Activated B cell treated with CpG ODN at 0.5 μM for 24 hours (primary cell): ENCODE measurements at regions not wholly inside any gene's neighbourhood (a gene's known extent, or its start where the extent isn't known, plus 50 kb on each side); places are given as distances from the start of the nearest gene placed in this dataset.

ENCODE experiments used
- ATAC-seq: fragments of 200-7000 bp; cut with Tn5 transposase; one replicate; pipeline ENCODE4 v1.10.0; 2021; ENCODE audit warnings: low read depth, mild to moderate bottlenecking, moderate library complexity
- CTCF ChIA-PET: fragments of 350-600 bp; sonication (Branson Sonifier 250); formaldehyde crosslinking; loops from one replicate; lab custom pipeline; 2021; ENCODE audit warnings: antibody characterized with exemption; lab: Charles Lee
- POLR2A ChIA-PET: fragments of 350-600 bp; sonication (Branson Sonifier 250); formaldehyde crosslinking; loops from one replicate; lab custom pipeline; 2021; ENCODE audit warnings: antibody characterized with exemption; lab: Charles Lee
- DNase-seq: peaks from one replicate; pipeline ENCODE4 v3.0.0; 2022
- H3K27ac Mint-ChIP-seq: one replicate; pipeline ENCODE4 v1.8.0; 2020; ENCODE audit warnings: mixed read lengths
- H3K27me3 Mint-ChIP-seq: one replicate; pipeline ENCODE4 v1.8.0; 2021; ENCODE audit warnings: mixed read lengths
- H3K36me3 Mint-ChIP-seq: one replicate; pipeline ENCODE4 v1.8.0; 2021; ENCODE audit warnings: low read depth, mixed read lengths
- H3K4me1 Mint-ChIP-seq: one replicate; pipeline ENCODE4 v1.8.0; 2021; ENCODE audit warnings: mixed read lengths
- H3K4me3 Mint-ChIP-seq: one replicate; pipeline ENCODE4 v1.8.0; 2020; ENCODE audit warnings: mild to moderate bottlenecking, mixed read lengths
- H3K9me3 Mint-ChIP-seq: one replicate; pipeline ENCODE4 v1.8.0; 2020; ENCODE audit warnings: mixed read lengths
- CTCF ChIP-seq: fragments of 200-600 bp; IDR thresholded peaks from one replicate; pipeline ENCODE4 v1.8.0; 2022; ENCODE audit warnings: antibody characterized with exemption, mild to moderate bottlenecking
- intact Hi-C: fragments of 100-400 bp; cut with micrococcal nuclease; formaldehyde crosslinking; loops from one replicate; pipeline ENCODE4 v1.15.1; 2024

GRCh38 chr11:45463541-45463940 lies 177.4 kb upstream of the SYT13 start:
- ChIA-PET CTCF (no interaction called here), POLR2A (no interaction called here)
- DNase-seq, result no peak
- Mint-ChIP-seq H3K36me3 (no peaks in the 10 kb centered on the region), H3K9me3 (no peaks in the 10 kb centered on the region), H3K4me3 (no peak overlapping the region), H3K4me1 (no peaks in the 10 kb centered on the region), H3K27ac (no peak overlapping the region), H3K27me3 (no peaks in the 10 kb centered on the region)
- no peak for TF ChIP-seq CTCF
- no peak for ATAC-seq
- intact Hi-C loops, result no loop called here

GRCh38 chr11:45461514-45461913 lies 175.4 kb upstream of the SYT13 start:
- Mint-ChIP-seq H3K27me3 (no peaks in the 10 kb centered on the region), H3K4me3 (no peak overlapping the region), H3K4me1 (no peaks in the 10 kb centered on the region), H3K36me3 (no peaks in the 10 kb centered on the region), H3K27ac (no peak overlapping the region), H3K9me3 (no peaks in the 10 kb centered on the region)
- intact Hi-C loops, result no loop called here
- DNase-seq, result no peak
- no peak for ATAC-seq
- POLR2A ChIA-PET, result no interaction called here
- no peak for TF ChIP-seq CTCF
- CTCF ChIA-PET, result no interaction called here

DNA sequence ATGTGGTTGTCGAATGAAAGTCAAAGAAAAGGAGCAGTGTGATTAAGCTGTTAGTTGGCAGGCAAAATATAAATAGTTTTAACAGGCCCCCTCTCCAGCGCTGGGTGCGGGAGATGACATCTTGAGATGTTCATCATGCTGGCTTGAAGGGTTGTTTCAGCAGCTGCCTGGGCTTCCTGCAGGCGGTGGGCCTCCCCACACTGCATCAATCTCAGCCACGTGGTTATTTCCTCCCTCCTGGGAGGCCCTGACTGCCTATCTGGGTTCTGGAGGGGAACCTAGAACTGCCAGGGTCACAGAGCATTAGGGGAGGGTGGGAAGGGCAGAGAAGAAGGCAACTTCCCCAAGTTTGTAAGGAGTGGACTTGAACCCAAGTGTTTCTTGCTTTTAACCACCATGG lies 173.3 kb upstream of the SYT13 start:
- Mint-ChIP-seq H3K27me3 (peaks cover 6% of the 10 kb centered on the region), H3K4me3 (no peak overlapping the region), H3K9me3 (no peaks in the 10 kb centered on the region), H3K27ac (no peak overlapping the region), H3K4me1 (no peaks in the 10 kb centered on the region), H3K36me3 (no peaks in the 10 kb centered on the region)
- intact Hi-C loops, result no loop called here
- ChIA-PET POLR2A (no interaction called here), CTCF (no interaction called here)
- no peak for ATAC-seq
- TF ChIP-seq CTCF, result no peak
- DNase-seq, result no peak

DNA sequence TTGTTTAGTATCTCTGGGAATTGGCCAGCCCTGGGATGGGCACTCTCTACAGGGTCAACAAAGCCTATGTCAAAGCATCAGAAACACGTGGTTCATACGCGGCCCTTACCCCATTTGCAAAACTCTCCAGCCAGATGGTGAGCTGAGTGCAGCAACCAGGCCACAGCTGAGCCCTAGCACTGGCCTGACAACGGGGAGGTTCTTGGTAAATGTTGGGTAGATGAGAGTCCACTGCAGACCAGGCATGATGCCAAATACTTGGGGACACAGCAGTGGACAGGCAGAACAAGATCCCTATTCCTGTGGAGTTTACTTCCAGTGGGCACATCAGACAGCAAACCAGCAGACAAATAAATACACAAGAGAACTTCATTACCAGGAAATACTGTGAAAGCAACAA lies 172.1 kb upstream of the SYT13 start:
- H3K9me3 Mint-ChIP-seq, result no peaks in the 10 kb centered on the region

GRCh38 chr11:45457649-45458048 lies 171.5 kb upstream of the SYT13 start:
- Mint-ChIP-seq H3K9me3 (no peaks in the 10 kb centered on the region), H3K36me3 (no peaks in the 10 kb centered on the region), H3K27me3 (peaks cover 6% of the 10 kb centered on the region), H3K4me3 (no peak overlapping the region), H3K27ac (no peak overlapping the region), H3K4me1 (no peaks in the 10 kb centered on the region)
- no peak for TF ChIP-seq CTCF
- ATAC-seq, result no peak
- intact Hi-C loops, result no loop called here
- DNase-seq, result no peak
- CTCF ChIA-PET, result no interaction called here
- POLR2A ChIA-PET, result no interaction called here

More for the DNA sequence above, 172.1 kb upstream of the SYT13 start:
- no peak for ATAC-seq
- peaks cover 6% of the 10 kb centered on the region for H3K27me3 Mint-ChIP-seq
- no peak for TF ChIP-seq CTCF
- no peak overlapping the region for H3K4me3 Mint-ChIP-seq
- no peak for DNase-seq
- H3K4me1 Mint-ChIP-seq, result no peaks in the 10 kb centered on the region
- ChIA-PET CTCF (no interaction called here), POLR2A (no interaction called here)
- no peaks in the 10 kb centered on the region for H3K36me3 Mint-ChIP-seq
- H3K27ac Mint-ChIP-seq, result no peak overlapping the region
- intact Hi-C loops, result no loop called here
